Stimulated activated naive CD8-positive, alpha-beta T cell treated with anti-CD3 and anti-CD28 coated beads, Interleukin-15, amount 100 ng/mL, for 72 hours (primary cell): ENCODE measurements at regions not wholly inside any gene's neighbourhood (a gene's known extent, or its start where the extent isn't known, plus 50 kb on each side); places are given as distances from the start of the nearest gene placed in this dataset.

Experiments
- ATAC-seq: fragments of 150-1000 bp; cut with Tn5 transposase; 2 replicates; pipeline ENCODE4 v1.10.0; 2021; ENCODE audit warnings: mild to moderate bottlenecking, moderate library complexity
- DNase-seq, 2 donors: peaks; one replicate each; pipeline ENCODE4 v3.0.0; 2021 to 2022
- H3K27ac Mint-ChIP-seq, 2 donors: one replicate each; pipeline ENCODE4 v1.8.0; 2022; ENCODE audit warnings: mild to moderate bottlenecking in 2 of 2, mixed read lengths in 2 of 2, moderate library complexity in 2 of 2
- H3K27me3 Mint-ChIP-seq: one replicate; pipeline ENCODE4 v1.8.0; 2022; ENCODE audit warnings: mixed read lengths
- H3K4me1 Mint-ChIP-seq: one replicate; pipeline ENCODE4 v1.8.0; 2022; ENCODE audit warnings: mild to moderate bottlenecking, mixed read lengths
- H3K4me3 Mint-ChIP-seq, 2 donors: one replicate each; pipeline ENCODE4 v1.8.0; 2022; ENCODE audit warnings: mild to moderate bottlenecking in 2 of 2, mixed read lengths in 2 of 2, moderate library complexity in 1 of 2
- H3K9me3 Mint-ChIP-seq, 2 donors: one replicate each; pipeline ENCODE4 v1.8.0; 2022; ENCODE audit warnings: mixed read lengths in 2 of 2

DNA sequence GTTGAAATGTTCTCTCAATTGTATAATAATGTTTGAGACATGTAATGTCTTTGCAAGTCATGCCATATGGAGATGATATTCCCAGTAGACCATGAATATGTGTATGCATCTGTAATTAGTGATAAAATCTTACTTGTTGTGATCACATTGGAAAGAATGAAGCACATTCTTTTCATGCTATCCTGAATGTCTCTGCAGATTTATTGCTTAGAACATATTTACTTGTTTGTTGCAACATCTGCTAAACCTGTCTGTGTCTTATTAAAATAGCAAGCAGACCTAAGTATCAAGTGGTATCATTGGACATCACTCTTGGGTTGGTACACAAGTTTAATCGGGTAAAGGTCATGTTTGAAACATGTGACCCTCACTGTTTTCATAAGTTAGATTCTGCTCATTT lies 265.5 kb upstream of the CD180 start:
- no peak for DNase-seq
- Mint-ChIP-seq H3K4me1 (no peaks in the 10 kb centered on the region), H3K9me3 (no peaks in the 10 kb centered on the region), H3K4me3 (no peak overlapping the region), H3K27ac (no peak overlapping the region), H3K27me3 (no peaks in the 10 kb centered on the region)
- ATAC-seq, result no peak

DNA sequence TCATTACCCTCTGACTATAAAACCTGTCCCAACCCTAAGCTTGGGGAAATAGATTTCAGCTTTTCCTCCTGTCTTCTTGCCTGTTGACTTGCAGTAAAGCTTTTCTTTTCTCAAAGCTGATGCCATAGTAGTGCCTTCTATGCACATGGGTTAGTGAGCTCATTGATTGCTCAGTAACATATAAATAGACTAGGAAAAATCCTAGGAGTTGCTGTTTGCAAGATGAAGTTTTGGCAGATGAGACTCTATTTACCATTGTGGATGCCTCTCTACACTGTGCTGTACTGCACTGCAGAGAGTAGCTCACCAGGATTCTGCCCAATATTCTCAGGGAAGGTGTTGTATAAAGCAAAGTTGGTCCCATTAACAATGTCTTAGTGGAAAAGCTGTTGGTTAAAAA lies 262.7 kb upstream of the CD180 start:
- Mint-ChIP-seq H3K4me3 (no peak overlapping the region), H3K27ac (no peak overlapping the region), H3K4me1 (no peaks in the 10 kb centered on the region), H3K27me3 (no peaks in the 10 kb centered on the region), H3K9me3 (no peaks in the 10 kb centered on the region)
- ATAC-seq, result no peak
- DNase-seq, result no peak

DNA sequence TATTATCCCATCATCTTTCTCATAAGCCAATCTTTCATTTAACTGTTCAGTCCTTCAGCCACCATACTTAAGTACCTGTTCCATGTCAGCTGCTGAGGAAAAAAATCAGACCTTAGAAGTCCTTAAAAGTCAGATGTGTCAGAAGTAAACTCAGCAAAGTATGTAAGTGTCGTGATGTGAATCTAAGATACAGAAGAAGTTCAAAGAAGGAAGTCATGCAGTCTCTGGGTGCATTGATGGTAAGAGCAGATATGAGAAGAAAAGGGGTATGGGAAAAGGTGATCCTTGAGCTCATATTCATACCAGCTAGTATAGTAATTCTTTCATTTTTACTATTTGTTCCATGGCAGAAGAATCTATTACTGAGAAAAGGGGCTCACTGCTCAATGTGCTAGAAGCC lies 259.4 kb upstream of the CD180 start:
- H3K4me3 Mint-ChIP-seq, result no peak overlapping the region
- H3K27me3 Mint-ChIP-seq, result no peaks in the 10 kb centered on the region
- ATAC-seq, result no peak

DNA sequence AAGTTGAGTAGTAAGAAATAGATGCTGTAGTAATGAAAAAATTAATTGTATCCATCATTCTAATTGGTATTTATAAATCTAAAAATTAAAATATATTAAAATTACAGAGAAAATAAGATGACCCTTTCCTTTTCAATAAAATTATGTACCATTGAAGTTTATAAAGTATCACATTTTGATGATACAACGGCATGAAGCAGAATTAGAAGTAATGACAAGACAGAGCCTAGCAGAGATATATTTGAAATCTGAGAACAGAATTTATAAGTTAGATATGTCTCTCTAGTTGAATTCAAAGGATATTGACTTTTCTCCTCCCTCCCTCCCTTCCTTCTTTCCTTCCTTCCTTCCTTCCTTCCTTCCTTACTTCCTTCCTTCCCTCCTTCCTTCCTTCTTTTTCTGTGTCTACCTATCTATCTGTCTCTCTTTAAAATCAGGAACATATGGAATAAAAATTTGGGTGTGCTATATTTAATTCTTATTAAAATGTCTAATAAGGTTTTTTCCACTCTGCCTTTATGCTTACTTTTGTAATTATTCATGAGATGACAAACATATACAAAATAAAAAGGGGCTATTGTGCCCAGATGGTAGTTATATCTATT lies 258.5 kb upstream of the CD180 start:
- no peak overlapping the region for H3K4me3 Mint-ChIP-seq
- no peaks in the 10 kb centered on the region for H3K9me3 Mint-ChIP-seq
- no peak overlapping the region for H3K27ac Mint-ChIP-seq
- H3K27me3 Mint-ChIP-seq, result no peaks in the 10 kb centered on the region
- DNase-seq (no peak), ATAC-seq (no peak)
- H3K4me1 Mint-ChIP-seq, result no peaks in the 10 kb centered on the region

More for the DNA sequence above, 259.4 kb upstream of the CD180 start:
- no peak for DNase-seq
- Mint-ChIP-seq H3K27ac (no peak overlapping the region), H3K4me1 (no peaks in the 10 kb centered on the region), H3K9me3 (no peaks in the 10 kb centered on the region)

DNA sequence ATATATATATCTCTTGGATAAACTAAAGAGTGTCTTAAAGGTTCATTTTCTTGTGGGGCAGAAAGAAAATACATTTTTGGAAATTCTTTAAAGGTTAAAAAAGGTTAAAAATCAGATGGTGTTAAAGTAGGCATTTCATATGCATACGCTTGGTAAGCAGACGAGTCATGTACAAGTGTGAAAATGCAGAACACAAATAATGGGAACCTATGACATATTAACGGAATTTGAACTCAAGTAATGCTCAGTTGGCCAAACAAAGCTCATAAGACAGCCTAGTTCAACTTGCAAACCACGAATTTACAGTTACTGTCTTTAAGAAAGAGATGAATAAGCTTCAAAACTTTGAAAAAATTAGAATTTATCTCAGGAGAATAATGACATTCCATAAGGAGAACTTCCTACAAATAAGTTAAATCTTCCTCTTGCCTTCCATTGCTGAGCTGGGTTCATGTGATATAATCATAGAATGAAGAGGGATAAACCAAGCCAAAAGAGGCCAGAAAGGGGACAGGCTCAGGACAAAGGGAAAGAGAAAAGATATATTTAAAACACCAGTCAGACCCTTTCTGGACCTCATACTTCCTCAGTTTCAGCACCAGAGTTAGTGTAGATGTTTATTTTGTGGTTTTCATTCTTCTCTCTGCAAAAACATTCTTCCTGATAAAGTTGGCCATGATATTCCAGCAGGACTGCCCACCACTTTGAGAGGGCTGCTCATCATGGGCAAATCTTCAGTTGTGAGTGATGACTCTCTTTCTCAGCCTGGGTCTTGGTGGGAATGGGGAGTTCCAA lies 256.7 kb upstream of the CD180 start:
- no peak overlapping the region for H3K27ac Mint-ChIP-seq
- H3K9me3 Mint-ChIP-seq, result peaks cover 0 to 4% of the 10 kb centered on the region in 2 donors
- no peak overlapping the region for H3K4me3 Mint-ChIP-seq
- ATAC-seq (no peak), DNase-seq (no peak)
- H3K4me1 Mint-ChIP-seq, result no peaks in the 10 kb centered on the region
- H3K27me3 Mint-ChIP-seq, result no peaks in the 10 kb centered on the region

DNA sequence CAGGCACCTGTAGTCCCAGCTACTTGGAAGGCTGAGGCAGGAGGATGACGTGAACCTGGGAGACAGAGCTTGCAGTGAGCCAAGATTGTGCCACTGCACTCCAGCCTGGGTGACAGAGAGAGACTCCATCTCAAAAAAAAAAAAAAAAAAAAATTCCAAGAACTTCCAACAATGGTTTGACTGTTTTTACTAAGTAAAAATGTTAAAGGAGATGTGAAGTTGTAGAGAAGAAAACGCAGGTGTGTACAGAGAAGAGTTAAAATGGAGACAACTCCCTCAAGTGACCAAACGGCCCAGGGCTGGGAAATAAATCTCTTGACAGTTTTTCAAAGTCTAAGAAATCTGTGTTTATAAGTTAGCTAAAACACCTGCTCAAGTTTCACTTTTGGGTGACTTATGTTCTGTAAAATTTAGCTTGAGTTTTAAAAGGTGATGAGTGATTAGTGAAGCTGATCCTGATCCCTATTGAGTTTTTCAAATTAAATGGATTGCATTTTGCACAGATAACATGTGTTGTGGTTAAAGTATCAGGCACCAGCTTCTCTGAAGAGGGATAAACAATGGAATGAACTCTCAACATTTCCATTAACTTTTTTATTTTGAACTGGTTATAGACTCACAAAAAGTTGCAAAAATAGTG lies 255.2 kb upstream of the CD180 start:
- Mint-ChIP-seq H3K4me1 (no peaks in the 10 kb centered on the region), H3K27ac (no peak overlapping the region), H3K4me3 (no peak overlapping the region), H3K27me3 (no peaks in the 10 kb centered on the region), H3K9me3 (peaks cover 5 to 11% of the 10 kb centered on the region in 2 donors)
- no peak for ATAC-seq
- no peak for DNase-seq

DNA sequence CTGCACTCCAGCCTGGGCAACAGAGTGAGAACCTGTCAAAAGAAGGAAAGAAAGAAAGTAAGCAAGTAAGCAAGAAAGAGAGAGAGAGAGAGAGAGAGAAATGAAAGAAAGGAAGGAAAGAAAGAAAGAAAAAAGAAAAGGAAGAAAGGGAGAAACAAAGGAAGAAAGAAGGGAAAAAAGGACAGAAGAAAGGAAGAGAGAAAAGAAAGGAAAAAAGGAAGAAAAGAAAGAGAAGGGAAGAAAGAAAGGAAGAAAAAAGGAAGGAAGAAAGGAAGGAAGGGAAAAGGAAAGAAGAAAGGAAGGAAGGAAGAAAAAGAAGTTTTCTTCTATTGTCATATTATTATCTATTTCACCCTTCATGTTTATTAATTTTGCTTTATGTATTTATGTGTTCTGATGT lies 251.1 kb upstream of the CD180 start:
- ATAC-seq (no peak), DNase-seq (no peak)
- H3K27me3 Mint-ChIP-seq, result no peaks in the 10 kb centered on the region
- peaks cover 11 to 18% of the 10 kb centered on the region in 2 donors for H3K9me3 Mint-ChIP-seq
- H3K4me1 Mint-ChIP-seq, result no peaks in the 10 kb centered on the region
- no peak overlapping the region for H3K27ac Mint-ChIP-seq
- H3K4me3 Mint-ChIP-seq, result no peak overlapping the region

DNA sequence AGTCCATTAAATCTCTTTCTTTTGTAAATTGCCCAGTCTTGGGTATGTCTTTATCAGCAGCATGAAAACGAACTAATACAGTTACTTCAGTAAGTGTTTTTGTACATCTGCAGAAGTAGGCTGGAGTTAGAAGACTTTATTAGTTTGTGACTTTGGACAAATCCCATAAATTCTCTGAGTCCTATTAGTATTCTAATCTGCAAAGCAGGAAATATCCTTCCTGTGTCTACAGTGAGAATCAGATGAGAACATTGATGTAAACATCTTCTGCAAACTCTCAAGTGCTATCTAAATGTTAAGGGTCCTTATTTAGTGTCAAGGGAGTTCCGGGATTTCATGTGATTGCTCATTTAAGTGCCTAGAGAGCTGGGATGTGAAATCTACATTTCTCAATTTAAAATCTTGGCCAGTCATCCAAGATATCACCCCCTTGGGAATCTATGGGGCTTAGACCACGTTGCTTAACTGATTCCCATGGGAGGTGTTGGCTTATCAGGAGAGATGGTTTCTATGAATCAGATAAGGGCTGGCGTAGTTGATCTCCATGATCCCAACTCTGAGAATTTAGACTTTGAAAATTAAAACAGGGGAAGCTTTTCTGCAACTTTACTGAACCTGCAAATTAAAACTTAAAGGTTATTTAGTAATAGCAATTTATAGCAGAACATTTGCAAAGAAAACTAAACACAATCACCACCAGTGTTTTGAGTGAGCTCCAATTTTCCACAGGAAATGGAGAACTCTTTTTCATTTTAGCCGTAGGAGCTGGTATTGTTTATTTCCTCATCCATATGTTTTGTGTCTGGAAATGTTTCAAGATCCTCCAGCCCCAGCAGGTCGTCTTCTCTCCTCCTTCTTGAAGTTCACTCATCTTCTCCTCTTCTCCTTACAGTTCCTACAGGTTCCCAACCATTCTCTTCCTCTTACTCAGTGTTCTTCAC lies 241.6 kb upstream of the CD180 start:
- DNase-seq (no peak), ATAC-seq (no peak)
- Mint-ChIP-seq H3K9me3 (no peaks in the 10 kb centered on the region), H3K4me1 (no peaks in the 10 kb centered on the region), H3K27ac (no peak overlapping the region), H3K4me3 (no peak overlapping the region), H3K27me3 (no peaks in the 10 kb centered on the region)

DNA sequence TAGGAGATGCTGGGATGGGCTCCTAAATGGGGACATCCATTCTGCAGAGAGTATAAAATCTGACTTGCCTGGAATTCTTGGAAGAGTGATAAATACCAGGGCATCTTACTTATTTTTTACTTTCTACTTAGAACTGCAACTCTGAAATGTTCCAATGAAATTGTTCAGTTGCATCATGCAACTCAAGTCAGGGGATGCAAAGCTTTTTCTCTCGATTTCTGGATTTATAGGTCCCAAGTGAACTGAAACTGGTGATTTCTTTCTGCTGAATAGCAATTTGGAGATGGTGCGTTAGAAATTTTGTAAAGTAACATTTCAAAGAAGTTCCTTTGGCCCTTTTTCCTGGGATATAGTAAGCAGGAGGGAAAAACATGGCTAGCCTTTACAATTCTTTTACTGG lies 238.4 kb upstream of the CD180 start:
- H3K9me3 Mint-ChIP-seq, result no peaks in the 10 kb centered on the region
- H3K4me1 Mint-ChIP-seq, result no peaks in the 10 kb centered on the region
- H3K27ac Mint-ChIP-seq, result no peak overlapping the region
- no peak overlapping the region for H3K4me3 Mint-ChIP-seq
- DNase-seq, result no peak
- ATAC-seq, result no peak
- no peaks in the 10 kb centered on the region for H3K27me3 Mint-ChIP-seq

DNA sequence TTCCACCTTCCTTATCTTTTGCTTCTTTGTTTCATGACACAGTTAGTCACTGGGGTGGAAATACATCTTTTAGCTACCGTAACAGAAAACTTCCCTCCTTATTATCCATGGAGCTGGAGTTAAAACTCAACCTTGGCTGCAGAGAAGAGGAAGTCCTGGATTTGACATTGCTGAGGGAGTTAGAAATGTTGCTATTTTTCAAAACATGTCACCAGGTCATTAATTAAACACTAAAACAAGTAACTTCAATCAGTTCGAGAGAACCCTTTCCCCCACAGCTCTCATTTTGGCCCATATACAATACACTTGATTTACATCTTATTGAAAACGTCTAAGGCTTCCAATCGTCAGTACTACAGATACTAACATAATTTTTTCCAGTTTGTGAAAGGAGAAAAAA lies 237.9 kb upstream of the CD180 start:
- Mint-ChIP-seq H3K27me3 (no peaks in the 10 kb centered on the region), H3K9me3 (no peaks in the 10 kb centered on the region), H3K4me3 (no peak overlapping the region), H3K4me1 (no peaks in the 10 kb centered on the region), H3K27ac (no peak overlapping the region)
- no peak for DNase-seq
- no peak for ATAC-seq

DNA sequence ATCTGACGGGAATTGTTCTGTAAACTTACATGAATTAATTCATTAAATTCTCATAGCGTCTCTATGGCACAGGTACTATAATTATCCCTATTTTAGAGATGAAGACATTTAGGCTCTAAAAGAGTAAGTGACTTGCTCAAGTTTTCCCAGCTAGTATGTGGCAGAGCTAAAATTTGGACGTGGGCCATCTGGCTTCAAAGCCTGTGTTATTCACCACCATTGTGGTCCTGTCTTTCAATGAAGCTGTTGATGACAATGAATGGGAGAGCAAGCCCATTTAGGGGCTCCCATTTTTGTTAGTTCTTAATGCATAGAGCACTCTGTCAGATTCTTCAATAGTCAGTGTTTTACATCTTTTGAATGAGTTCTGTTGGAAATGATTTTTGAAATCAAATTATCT lies 236.0 kb upstream of the CD180 start:
- ATAC-seq (no peak), DNase-seq (no peak)
- Mint-ChIP-seq H3K27ac (no peak overlapping the region), H3K27me3 (no peaks in the 10 kb centered on the region), H3K4me3 (no peak overlapping the region), H3K9me3 (no peaks in the 10 kb centered on the region), H3K4me1 (no peaks in the 10 kb centered on the region)

DNA sequence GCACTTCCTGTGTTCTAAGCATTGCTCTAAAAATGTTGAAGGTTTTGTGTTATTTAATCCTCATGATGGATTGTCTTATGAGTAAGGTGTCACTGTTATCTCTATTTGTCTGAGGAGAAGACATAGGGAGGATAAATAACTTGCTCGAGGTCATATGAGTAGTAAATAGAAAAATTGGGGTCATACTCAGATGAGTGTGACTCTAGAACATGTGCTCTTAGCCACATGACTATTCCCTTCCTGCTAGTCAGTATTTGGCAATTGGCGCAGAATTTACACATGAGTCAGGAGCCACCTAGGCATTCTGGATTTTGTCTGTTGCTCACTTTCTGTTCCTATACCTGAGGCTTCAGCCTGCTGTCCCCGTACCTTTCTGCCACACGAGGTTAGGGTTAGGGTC lies 234.6 kb upstream of the CD180 start:
- ATAC-seq (no peak), DNase-seq (no peak)
- H3K4me3 Mint-ChIP-seq, result no peak overlapping the region
- no peaks in the 10 kb centered on the region for H3K27me3 Mint-ChIP-seq
- H3K4me1 Mint-ChIP-seq, result no peaks in the 10 kb centered on the region
- no peaks in the 10 kb centered on the region for H3K9me3 Mint-ChIP-seq
- H3K27ac Mint-ChIP-seq, result no peak overlapping the region

DNA sequence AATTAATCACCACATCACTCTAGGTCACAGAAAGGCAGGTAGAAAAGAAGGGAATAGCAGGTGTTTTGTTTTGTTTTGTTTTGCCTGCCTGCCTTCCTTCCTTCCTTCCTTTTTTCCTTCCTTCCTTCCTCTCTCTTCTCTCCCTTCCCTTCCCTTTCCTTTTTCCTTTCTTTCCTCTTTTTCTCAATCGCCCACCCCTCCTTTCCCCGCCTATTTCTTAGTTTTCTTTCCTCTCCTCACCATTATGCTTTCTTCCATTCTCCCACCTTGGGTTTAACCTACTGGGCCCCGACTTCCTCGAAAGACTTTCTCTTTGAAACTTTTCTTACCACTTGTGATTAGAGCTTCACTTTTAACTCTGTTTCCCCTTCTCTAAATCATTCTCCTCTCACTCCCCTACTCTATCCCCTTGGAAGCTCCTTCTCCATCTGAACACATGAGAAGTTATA lies 231.3 kb upstream of the CD180 start:
- ATAC-seq, result no peak
- Mint-ChIP-seq H3K27me3 (no peaks in the 10 kb centered on the region), H3K4me1 (no peaks in the 10 kb centered on the region), H3K9me3 (no peaks in the 10 kb centered on the region), H3K27ac (peak overlapping the region in 1 of 2 donors; percentile 37), H3K4me3 (no peak overlapping the region)
- DNase-seq, result no peak

DNA sequence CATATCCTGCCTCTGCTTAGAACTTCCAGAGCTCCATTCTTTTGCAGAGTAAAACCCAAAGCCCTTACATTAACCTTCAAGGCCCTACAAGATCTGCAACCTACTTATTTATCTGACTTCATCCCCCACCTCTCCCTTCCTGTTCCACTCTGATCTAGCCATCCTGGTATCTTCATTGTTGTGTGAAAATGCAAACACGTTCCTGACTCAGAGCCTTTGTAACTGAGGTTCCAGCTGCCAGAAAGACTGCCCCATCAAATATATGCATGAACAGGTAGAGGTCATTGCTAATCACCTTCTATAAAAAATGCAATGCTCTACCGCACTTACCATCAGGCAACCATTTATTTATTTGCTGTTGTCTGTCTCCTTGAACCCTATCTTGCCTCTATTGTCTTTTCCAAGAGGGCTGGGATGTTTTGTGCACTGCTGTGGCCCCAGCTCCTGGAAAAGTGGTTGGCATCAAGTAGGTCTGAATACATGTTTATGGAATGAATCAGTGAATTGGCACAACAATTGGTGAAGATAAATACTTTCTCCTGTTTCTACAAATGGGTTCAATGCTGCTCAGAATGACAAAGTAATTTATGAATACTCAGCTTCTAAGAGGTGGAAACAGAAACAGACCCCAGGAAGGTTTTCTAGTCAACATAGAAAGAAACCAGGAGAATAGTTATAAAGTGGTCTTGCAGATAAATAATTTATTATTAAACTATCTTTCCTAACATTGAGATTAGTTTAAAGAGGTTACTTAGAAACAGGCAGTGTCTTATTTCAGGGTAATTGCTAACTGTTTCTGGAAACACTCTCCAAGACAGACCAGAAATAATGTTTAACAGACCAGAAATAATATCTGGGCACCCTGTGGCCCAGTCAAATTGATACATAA lies 230.6 kb upstream of the CD180 start:
- H3K27me3 Mint-ChIP-seq, result no peaks in the 10 kb centered on the region
- DNase-seq (no peak), ATAC-seq (no peak)
- no peak overlapping the region for H3K4me3 Mint-ChIP-seq
- peaks cover 0 to 2% of the 10 kb centered on the region in 2 donors for H3K9me3 Mint-ChIP-seq
- peak overlapping the region in 1 of 2 donors; percentile 37 for H3K27ac Mint-ChIP-seq
- no peaks in the 10 kb centered on the region for H3K4me1 Mint-ChIP-seq

DNA sequence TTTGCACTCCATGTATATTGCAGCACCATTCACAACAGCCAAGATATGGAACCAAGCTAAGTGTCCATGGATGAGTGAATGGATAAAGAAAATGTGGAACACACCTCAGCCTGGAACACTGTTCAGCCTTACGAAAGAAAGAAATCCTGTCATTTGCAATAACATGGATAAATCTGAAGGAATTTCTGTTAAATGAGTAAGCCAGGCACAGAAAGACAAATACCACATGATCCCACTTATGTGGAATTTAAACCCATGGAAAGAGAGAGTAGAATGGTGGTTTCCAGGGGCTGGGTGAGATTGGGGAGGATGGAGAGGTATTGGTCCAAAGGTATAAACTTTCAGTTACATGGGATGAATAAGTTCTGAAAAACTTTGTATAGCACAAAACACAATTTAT lies 228.9 kb upstream of the CD180 start:
- ATAC-seq (no peak), DNase-seq (no peak)
- Mint-ChIP-seq H3K27me3 (no peaks in the 10 kb centered on the region), H3K4me1 (no peaks in the 10 kb centered on the region), H3K4me3 (no peak overlapping the region), H3K9me3 (peaks cover 7 to 8% of the 10 kb centered on the region in 2 donors), H3K27ac (no peak overlapping the region)
